B cell (primary cell): ENCODE measurements at regions not wholly inside any gene's neighbourhood (a gene's known extent, or its start where the extent isn't known, plus 50 kb on each side); places are given as distances from the start of the nearest gene placed in this dataset.

Experiments
- ATAC-seq: fragments of 200-7000 bp; cut with Tn5 transposase; one replicate; pipeline ENCODE4 v1.10.0; 2021; ENCODE audit warnings: low read depth, mild to moderate bottlenecking, moderate number of reproducible peaks, moderate library complexity
- CTCF ChIA-PET: fragments of 350-600 bp; sonication (Branson Sonifier 250); formaldehyde crosslinking; loops from one replicate; lab custom pipeline; 2021; ENCODE audit warnings: antibody characterized with exemption, inconsistent platforms; lab: Charles Lee
- POLR2A ChIA-PET: fragments of 350-600 bp; sonication (Branson Sonifier 250); formaldehyde crosslinking; loops from one replicate; lab custom pipeline; 2021; ENCODE audit warnings: antibody characterized with exemption; lab: Charles Lee
- DNase-seq: peaks from one replicate; pipeline ENCODE4 v3.0.0; 2013
- H2AFZ ChIP-seq: 2 replicates; pipeline ENCODE4 v1.6.1; 2012; ENCODE audit warnings: mild to moderate bottlenecking, low read depth, low read length; ENCODE audit not compliant: insufficient read depth, poor library complexity, severe bottlenecking
- H3K27ac ChIP-seq, 2 donors: 1 replicate in 1 of 2; 2 replicates in 1 of 2; pipeline ENCODE4 v1.5.1; 2012 to 2013; ENCODE audit warnings: low read length in 2 of 2, mild to moderate bottlenecking in 2 of 2, moderate library complexity in 1 of 2
- H3K27me3 ChIP-seq, 4 experiments: fragments of 200-600 bp in 1 of 4; sonication (generic) in 1 of 4; replicated peaks in 1 of 4; 1 replicate in 2 of 4; 2 replicates in 2 of 4; pipeline versions ENCODE4 v1.6.1 to v1.7.0; 2013 to 2016; ENCODE audit warnings: low read length in 3 of 4, mild to moderate bottlenecking in 2 of 4, mixed read lengths in 1 of 4, moderate library complexity in 1 of 4; ENCODE audit not compliant: insufficient read depth in 4 of 4, control insufficient read depth in 3 of 4; ENCODE audit errors: control extremely low read depth in 1 of 4
- H3K36me3 ChIP-seq, 2 experiments: replicated peaks in 1 of 2; 1 replicate in 1 of 2; 2 replicates in 1 of 2; pipeline versions ENCODE4 v1.6.1 to v1.7.1; 2013; ENCODE audit warnings: low read length in 1 of 2; ENCODE audit not compliant: insufficient read depth in 2 of 2, control insufficient read depth in 1 of 2; ENCODE audit errors: control extremely low read depth in 1 of 2, extremely low read depth in 1 of 2
- H3K4me1 ChIP-seq, 2 donors: fragments of 200-600 bp in 1 of 2; sonication (generic) in 1 of 2; 1 replicate in 1 of 2; 2 replicates in 1 of 2; pipeline versions ENCODE4 v1.5.1 to v1.6.1; 2013 to 2017; ENCODE audit warnings: low read length in 2 of 2; ENCODE audit not compliant: control insufficient read depth in 2 of 2, insufficient read depth in 2 of 2
- H3K4me2 ChIP-seq: replicated peaks from 2 replicates; pipeline ENCODE3; 2012; ENCODE audit warnings: mild to moderate bottlenecking, low read depth, low read length; ENCODE audit not compliant: poor library complexity, severe bottlenecking
- H3K4me3 ChIP-seq, 5 experiments: fragments of 200-600 bp in 1 of 5; sonication (generic) in 1 of 5; 1 replicate in 3 of 5; 2 replicates in 2 of 5; pipeline versions ENCODE4 v1.5.1 to v1.7.0; 2011 to 2016; ENCODE audit warnings: low read length in 4 of 5, mild to moderate bottlenecking in 4 of 5, low read depth in 2 of 5, control low read depth in 1 of 5, moderate library complexity in 1 of 5; ENCODE audit not compliant: insufficient read depth in 1 of 5; ENCODE audit errors: control extremely low read depth in 1 of 5, extremely low read depth in 1 of 5
- H3K79me2 ChIP-seq: fragments of 200-600 bp; sonication (generic); one replicate; pipeline ENCODE4 v1.6.0; 2016; ENCODE audit warnings: low read length; ENCODE audit not compliant: control insufficient read depth, insufficient read depth
- H3K9ac ChIP-seq: fragments of 200-600 bp; sonication (generic); 2 replicates; pipeline ENCODE4 v1.6.1; 2017; ENCODE audit warnings: mild to moderate bottlenecking, low read length, moderate library complexity
- H3K9me3 ChIP-seq, 3 donors: one replicate each; pipeline versions ENCODE4 v1.6.1 to v1.7.1; 2013; ENCODE audit warnings: low read length in 2 of 3; ENCODE audit not compliant: control insufficient read depth in 2 of 3, insufficient read depth in 1 of 3; ENCODE audit errors: control extremely low read depth in 1 of 3
- H4K20me1 ChIP-seq: 2 replicates; pipeline ENCODE4 v1.6.0; 2012; ENCODE audit warnings: mild to moderate bottlenecking, low read length; ENCODE audit not compliant: insufficient read depth, control insufficient read depth, poor library complexity, severe bottlenecking
- H3K27ac Mint-ChIP-seq: one replicate; pipeline ENCODE4 v1.8.0; 2021; ENCODE audit warnings: mixed read lengths
- H3K27me3 Mint-ChIP-seq: one replicate; pipeline ENCODE4 v1.8.0; 2021; ENCODE audit warnings: mixed read lengths
- H3K4me1 Mint-ChIP-seq: one replicate; pipeline ENCODE4 v1.8.0; 2021; ENCODE audit warnings: mixed read lengths
- H3K4me3 Mint-ChIP-seq: one replicate; pipeline ENCODE4 v1.8.0; 2021; ENCODE audit warnings: mixed read lengths
- H3K9me3 Mint-ChIP-seq: one replicate; pipeline ENCODE4 v1.8.0; 2022; ENCODE audit warnings: mixed read lengths; ENCODE audit not compliant: insufficient read depth
- CTCF ChIP-seq: fragments of 200-600 bp; IDR thresholded peaks from one replicate; pipeline ENCODE4 v1.8.0; 2022; ENCODE audit warnings: antibody characterized with exemption, mild to moderate bottlenecking
- EZH2 ChIP-seq: IDR thresholded peaks from 2 replicates; pipeline ENCODE4 v1.6.1; 2012; ENCODE audit warnings: borderline replicate concordance, low read depth, mild to moderate bottlenecking, moderate library complexity, low read length; ENCODE audit not compliant: insufficient read depth, poor library complexity, severe bottlenecking
- WGBS: methylation state at CpG from one replicate; pipeline ENCODE4 v1.1.5; 2013; ENCODE audit warnings: missing lambda C conversion rate; ENCODE audit not compliant: insufficient coverage; 5-methylcytosine and 5-hydroxymethylcytosine counted together
- intact Hi-C: fragments of 100-400 bp; cut with micrococcal nuclease; formaldehyde crosslinking; loops from one replicate; pipeline ENCODE4 v1.10.0; 2022

- no peaks in the 10 kb centered on the region for H3K9me3 Mint-ChIP-seq
- H3K4me3 ChIP-seq, result no peak overlapping the region
- ChIA-PET POLR2A (no interaction called here), CTCF (no interaction called here)
- H2AFZ ChIP-seq, result no peak overlapping the region
- intact Hi-C loops, result no loop called here
- H3K4me1 ChIP-seq, result peaks cover 13 to 20% of the 10 kb centered on the region in 2 donors
- H3K27me3 ChIP-seq, result no peaks in the 10 kb centered on the region
- peak overlapping the region; percentile 4 for H3K9ac ChIP-seq
- H3K4me2 ChIP-seq, result no peak overlapping the region
- TF ChIP-seq CTCF, result no peak
- no peak for TF ChIP-seq EZH2
- no peak overlapping the region for H3K27ac ChIP-seq
- no peaks in the 10 kb centered on the region for H3K79me2 ChIP-seq
- 68% methylated on average over 2 of the region's 7 CpGs for WGBS
- ATAC-seq, result no peak
- no peaks in the 10 kb centered on the region for H3K36me3 ChIP-seq
- H3K27ac Mint-ChIP-seq, result no peak overlapping the region
- H3K4me1 Mint-ChIP-seq, result peaks cover 42% of the 10 kb centered on the region
- DNase-seq, result peak; percentile 13
- no peaks in the 10 kb centered on the region for H3K9me3 ChIP-seq
- no peaks in the 10 kb centered on the region for H4K20me1 ChIP-seq
- H3K4me3 Mint-ChIP-seq, result peak overlapping the region; percentile 10
- H3K27me3 Mint-ChIP-seq, result no peaks in the 10 kb centered on the region
Measured at GRCh38 chr1:56133522-56134472, 445.6 kb downstream of the PLPP3 start.

GRCh38 chr1:56132520-56132919 lies 446.8 kb downstream of the PLPP3 start:
- Histone ChIP-seq H3K27ac (no peak overlapping the region), H4K20me1 (no peaks in the 10 kb centered on the region), H3K27me3 (no peaks in the 10 kb centered on the region), H2AFZ (no peak overlapping the region), H3K9ac (no peak overlapping the region), H3K79me2 (no peaks in the 10 kb centered on the region), H3K36me3 (no peaks in the 10 kb centered on the region), H3K4me3 (no peak overlapping the region), H3K9me3 (no peaks in the 10 kb centered on the region), H3K4me2 (no peak overlapping the region), H3K4me1 (peaks cover 13 to 20% of the 10 kb centered on the region in 2 donors)
- H3K27ac Mint-ChIP-seq, result no peak overlapping the region
- no CpG with 5 or more reads among the region's 4 CpGs for WGBS
- CTCF ChIA-PET, result no interaction called here
- intact Hi-C loops, result no loop called here
- no peak for DNase-seq
- H3K4me3 Mint-ChIP-seq, result no peak overlapping the region
- H3K27me3 Mint-ChIP-seq, result peaks cover 5% of the 10 kb centered on the region
- TF ChIP-seq EZH2 (no peak), CTCF (no peak)
- POLR2A ChIA-PET, result no interaction called here
- H3K9me3 Mint-ChIP-seq, result no peaks in the 10 kb centered on the region
- peaks cover 42% of the 10 kb centered on the region for H3K4me1 Mint-ChIP-seq
- ATAC-seq, result no peak
